Peyer's patch (tissue), 4 donors: ENCODE measurements at regions not wholly inside any gene's neighbourhood (a gene's known extent, or its start where the extent isn't known, plus 50 kb on each side); places are given as distances from the start of the nearest gene placed in this dataset.

Experiments used
- POLR2A ChIP-seq, 2 donors: fragments of 450-650 bp; IDR thresholded peaks; one replicate each; pipeline ENCODE4 v1.5.1; 2017; ENCODE audit warnings: antibody characterized with exemption in 2 of 2, mild to moderate bottlenecking in 2 of 2, moderate library complexity in 2 of 2
- TF ChIP-seq, protein P1 (sequence below), 6 experiments: fragments of 450-650 bp in 4 of 6; fragments of 200-600 bp in 2 of 6; sonication (generic) in 1 of 6; IDR thresholded peaks; one replicate each; pipeline ENCODE4 v1.5.1; 2017 to 2019; ENCODE audit warnings: antibody characterized with exemption in 6 of 6, mild to moderate bottlenecking in 3 of 6, moderate library complexity in 1 of 6

DNA sequence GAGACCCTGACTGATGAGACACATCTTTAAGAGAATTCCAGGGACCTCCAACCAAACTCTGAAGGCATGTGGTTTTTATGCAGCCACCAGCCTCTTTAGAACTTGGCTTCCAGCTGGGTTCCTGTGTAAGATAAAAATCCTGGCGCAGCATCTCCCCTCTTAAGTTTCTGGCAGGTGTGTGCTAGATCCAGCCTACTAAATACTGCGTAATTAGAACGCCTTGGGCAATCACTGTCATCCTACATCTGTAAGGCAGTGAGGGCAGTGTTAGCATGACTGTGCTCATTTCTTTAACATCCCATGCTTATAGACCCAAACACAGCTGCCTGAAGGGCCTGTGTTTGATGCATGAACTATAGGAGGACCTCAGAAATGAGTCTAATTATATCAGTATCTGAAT, 173.5 kb upstream of the OBI1 start:
- TF ChIP-seq, protein P1, sequence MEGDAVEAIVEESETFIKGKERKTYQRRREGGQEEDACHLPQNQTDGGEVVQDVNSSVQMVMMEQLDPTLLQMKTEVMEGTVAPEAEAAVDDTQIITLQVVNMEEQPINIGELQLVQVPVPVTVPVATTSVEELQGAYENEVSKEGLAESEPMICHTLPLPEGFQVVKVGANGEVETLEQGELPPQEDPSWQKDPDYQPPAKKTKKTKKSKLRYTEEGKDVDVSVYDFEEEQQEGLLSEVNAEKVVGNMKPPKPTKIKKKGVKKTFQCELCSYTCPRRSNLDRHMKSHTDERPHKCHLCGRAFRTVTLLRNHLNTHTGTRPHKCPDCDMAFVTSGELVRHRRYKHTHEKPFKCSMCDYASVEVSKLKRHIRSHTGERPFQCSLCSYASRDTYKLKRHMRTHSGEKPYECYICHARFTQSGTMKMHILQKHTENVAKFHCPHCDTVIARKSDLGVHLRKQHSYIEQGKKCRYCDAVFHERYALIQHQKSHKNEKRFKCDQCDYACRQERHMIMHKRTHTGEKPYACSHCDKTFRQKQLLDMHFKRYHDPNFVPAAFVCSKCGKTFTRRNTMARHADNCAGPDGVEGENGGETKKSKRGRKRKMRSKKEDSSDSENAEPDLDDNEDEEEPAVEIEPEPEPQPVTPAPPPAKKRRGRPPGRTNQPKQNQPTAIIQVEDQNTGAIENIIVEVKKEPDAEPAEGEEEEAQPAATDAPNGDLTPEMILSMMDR (IDR thresholded peaks at IDR 0.05) = no peak
- no peak for TF ChIP-seq POLR2A (IDR thresholded peaks at IDR 0.05)
